ENCODE measurements at regions not wholly inside any gene's neighbourhood (a gene's known extent, or its start where the extent isn't known, plus 50 kb on each side); places are given as distances from the start of the nearest gene placed in this dataset.

GRCh38 chr3:22947851-22948250 is 255.3 kb upstream of the UBE2E2 start:
- TF ChIP-seq ZNF565 (CRISPR knock-in tag; conservative IDR thresholded peaks at IDR 0.05; ENCODE audit: low read depth) = no peak
- no peak for TF ChIP-seq BACH2 (CRISPR knock-in tag; IDR thresholded peaks at IDR 0.05; ENCODE audit: borderline replicate concordance)

All from SK-N-SH treated with all-trans-retinoic acid at 6 μM for 48 hours (cell line).